LoVo (cell line): ENCODE measurements at regions not wholly inside any gene's neighbourhood (a gene's known extent, or its start where the extent isn't known, plus 50 kb on each side); places are given as distances from the start of the nearest gene placed in this dataset.
"Not testable (repeated sequence)": the region's sequence is repeated elsewhere in the genome, so short reads cannot be mapped to it uniquely, and the experiment has no call there.

Experiments
- DNase-seq: peaks from one replicate; pipeline ENCODE4 v3.0.0-alpha.2; 2016; ENCODE audit warnings: low spot score

DNA sequence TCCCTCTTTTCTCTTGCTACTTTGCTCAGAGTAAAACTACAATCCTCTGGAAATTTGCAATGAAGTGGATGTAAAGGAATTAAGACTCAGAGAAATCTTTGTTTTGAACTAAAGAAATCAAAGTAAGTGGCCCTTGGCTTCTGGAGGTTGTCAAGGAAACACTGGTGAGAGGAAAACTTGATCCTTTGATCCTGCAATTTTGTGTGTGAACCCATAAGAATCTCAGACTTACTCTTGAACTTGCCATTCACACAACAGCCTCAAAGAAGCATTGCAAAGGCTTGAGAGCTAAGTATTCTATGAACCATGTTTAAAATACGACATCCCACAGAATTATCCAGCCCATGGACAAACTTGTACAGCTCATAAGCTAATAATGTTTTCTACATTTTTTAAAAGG is 827.5 kb downstream of the TAF11L14 start:
- no peak for DNase-seq

DNA sequence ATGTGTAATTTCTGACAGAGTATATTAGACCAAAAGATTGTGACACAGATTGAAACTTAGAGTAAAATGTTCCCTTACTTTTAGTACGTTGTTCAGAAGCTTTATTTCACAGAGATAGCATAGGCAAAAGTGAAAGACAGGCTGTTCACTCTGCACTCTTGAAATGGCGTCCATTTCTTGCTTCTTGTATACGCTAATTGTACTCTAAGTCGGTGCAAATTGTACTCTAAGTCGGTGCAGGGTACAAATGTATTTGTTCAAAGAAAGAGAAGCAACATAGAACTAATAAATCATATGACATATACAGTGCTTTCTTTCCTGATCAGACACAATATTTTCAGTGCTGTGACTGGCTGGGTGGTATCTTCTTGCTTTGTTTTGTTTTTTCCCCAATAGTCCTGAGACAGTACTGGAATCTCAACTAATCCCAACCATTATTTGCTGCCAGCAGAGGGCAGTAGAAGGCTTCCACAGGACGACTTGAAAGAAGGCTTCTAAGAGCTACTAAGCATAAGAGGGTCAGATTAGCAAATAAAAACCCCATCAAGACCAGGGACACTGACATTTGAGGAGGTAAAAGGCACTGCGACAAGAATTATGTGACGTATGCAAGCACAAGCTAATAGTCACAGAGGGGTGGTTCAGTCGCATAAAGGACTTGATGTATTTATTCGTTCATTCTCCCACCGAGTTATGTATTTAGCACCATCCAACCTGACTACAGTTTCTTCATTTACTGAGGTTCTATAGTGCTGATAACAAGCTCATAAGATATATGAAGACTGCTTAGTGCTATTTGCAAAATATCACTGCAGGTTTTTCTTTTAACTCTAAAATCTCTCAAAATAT is 831.8 kb downstream of the TAF11L14 start:
- peak; percentile 79 for DNase-seq

DNA sequence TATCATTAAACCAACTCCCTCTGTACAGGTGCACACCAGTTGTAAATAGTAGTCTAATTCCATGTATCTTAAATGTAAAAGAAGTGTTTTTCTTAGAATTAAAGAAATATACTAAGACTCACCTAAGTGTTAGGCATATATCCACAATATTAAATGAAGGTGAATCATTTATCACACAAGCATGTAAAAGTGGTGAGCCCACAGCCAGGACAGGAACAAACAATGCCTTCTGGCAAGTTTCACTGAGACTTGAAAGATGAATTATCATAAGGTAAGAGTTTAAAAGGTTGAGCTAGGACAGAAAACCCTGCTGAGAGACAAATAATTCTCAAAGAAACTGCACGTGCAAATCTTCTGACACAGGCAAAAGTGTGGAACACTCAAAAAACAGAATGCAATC is 832.5 kb downstream of the TAF11L14 start:
- DNase-seq = no peak

DNA sequence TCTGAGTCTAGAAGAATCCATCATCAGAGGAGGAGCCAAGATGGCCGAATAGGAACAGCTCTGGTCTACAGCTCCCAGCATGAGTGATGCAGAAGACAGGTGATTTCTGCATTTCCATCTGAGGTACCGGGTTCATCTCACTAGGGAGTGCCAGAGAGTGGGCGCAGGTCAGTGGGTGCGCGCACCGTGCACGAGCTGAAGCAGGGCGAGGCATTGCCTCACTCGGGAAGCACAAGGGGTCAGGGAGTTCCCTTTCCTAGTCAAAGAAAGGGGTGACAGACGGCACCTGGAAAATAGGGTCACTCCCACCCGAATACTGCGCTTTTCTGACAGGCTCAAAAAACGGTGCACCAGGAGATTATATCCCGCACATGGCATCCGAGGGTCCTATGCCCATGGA is 837.5 kb downstream of the TAF11L14 start:
- not testable (repeated sequence) for DNase-seq

DNA sequence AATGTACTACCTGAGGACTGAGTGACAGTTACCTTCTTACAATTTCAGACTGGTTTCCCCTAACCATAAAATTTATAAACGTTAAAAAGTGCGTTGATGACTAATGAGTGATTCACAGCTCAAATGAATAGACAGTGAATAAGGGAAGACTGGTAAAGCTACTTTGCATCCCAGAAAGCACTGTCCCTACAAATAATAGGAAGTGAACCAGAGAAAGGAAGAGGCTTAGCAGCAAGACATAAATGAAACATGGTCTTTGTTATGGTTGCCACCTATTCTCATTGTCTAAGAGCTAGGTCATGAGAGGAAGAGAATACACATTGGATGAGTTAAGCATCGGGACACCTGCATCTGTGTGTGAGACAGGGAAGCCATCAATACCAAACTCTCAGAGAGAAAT is 849.2 kb downstream of the TAF11L14 start:
- no peak for DNase-seq

DNA sequence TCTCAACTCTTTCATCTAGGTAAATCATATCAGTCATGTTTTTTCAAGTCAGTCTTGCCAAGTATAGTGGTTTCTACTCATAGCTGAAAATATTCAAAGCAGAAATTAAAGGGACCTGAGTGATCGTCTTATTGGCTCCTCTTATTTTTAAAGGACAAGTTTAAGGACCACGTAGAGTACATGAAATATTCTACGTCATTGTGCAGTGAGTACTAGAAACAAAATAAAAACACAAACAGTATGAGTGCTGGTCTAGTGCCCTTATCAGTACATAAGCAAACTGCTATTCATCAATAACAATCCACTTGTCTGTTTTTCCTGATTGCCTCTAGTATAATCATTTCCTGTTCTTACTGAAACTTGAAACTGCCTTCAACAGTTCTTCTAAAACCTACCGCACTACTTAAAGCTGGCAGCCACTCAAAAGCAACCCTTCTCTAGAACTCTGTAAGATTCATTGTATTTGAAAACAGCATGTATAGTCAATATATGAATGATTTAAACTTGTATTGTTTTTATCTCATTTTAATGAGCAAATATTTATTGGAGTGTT is 853.7 kb downstream of the TAF11L14 start:
- DNase-seq = no peak

DNA sequence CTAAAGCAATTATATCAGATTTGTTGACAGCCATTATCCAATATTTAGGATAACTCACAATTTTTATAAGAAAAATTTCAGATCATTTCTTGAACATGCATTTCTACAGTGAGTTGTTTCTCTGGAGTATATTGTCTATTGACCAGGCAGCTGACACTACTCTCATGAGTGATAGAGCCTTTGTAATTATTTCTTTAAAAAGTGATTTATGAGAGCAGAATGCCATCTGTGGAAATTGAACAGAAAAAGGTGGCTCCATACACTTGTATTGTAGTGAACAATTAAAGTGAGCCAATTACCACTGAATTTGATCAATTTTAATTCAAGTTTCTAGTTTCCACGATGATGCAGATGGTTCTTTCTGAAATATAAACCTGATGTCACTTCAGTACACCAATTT is 855.4 kb downstream of the TAF11L14 start:
- DNase-seq = no peak

DNA sequence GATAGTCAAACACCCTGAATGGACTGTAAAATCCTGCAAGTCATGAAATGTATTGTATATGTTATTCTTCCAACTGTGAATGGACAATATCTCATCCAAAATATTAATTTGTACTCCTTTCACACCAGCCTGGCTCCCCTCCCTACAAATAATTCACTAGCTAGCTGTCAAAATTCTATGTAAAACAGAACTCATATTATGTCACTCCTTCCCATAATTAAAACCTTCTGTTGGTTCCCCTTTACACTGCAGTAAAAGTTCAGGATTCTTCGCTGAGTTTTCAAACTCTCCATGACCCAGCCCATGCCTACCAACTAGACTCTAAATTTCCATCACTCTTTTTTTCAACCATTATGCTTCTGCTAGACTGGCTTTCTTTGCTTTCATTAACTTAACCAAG is 857.1 kb downstream of the TAF11L14 start:
- no peak for DNase-seq

DNA sequence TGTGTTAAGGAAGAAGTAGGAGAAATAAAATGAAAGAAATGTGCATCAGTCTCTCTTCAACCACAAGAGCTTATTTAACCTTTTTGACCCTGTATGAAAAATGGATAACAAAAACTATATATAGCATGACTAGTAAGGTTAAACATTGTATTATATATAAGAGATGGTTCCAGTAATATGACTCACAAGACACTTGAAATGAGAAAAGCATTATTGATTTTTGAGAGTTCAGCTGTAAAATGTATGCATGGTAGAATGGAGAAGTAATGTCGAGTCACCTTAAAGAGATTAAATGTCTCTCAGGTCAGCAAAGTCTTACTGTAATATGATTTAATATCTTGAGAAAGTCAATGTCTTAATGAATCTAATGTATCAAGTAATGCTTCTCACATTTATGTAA is 860.9 kb downstream of the TAF11L14 start:
- no peak for DNase-seq

DNA sequence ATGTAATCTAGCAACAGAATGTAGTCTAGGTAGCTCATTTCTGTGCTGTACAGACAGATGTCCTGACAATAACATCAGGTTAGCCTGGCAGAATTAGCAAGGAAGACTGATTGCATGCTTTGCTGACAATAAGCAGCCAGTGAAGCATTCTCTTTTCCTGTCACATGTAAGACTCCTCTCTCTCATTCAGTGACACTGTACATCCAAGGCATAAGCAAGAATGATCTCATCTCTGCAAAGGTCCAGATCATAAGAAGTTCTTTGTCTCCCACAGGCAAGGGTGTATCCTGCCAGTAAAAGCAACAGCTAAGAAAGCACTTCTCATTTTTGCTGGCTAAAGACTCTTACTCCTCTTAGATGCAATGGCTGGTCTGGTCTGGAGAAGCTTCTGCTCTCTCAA is 861.8 kb downstream of the TAF11L14 start:
- DNase-seq = no peak

DNA sequence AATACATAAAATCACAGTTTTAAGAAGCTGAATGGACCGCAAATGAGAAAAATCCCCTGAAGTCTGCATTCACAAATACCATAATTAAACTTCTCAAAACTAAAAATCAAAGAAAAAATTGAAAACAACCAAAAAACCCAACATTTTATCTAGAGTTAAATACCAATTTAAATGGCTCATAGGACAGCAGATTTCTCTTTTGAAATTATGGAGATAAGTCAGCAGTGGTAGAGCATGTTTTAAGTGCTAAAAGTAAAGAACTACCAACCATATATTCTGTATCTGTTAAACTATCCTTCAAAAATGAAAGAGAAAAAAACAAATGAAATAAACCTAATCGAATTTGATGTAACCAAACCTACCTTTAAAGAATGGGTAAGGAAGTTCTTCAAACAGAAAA is 862.8 kb downstream of the TAF11L14 start:
- no peak for DNase-seq

DNA sequence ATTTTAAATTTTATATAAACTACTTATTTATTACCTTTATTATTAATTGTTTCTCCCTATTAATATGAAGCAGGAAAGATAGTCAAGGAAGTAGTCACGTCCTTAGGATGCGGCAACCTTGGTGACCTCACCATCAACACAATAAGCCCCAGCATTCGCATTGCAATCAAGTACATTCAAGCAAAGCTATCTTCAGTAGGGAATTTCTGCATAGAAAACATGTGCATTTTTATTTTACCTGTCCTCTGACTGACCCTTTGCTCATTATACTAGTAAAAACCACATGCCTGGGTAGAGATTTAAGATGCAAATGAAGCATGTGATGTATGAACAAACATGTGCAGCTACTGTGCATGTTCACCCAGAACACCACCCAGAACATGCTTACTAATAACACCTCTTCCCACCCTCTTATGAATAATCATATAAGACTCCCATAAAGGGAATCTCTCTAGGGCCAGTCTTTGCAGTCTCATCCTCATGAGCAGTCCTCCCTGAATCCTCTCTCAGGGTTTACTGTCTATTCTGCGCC is 869.6 kb downstream of the TAF11L14 start:
- no peak for DNase-seq

DNA sequence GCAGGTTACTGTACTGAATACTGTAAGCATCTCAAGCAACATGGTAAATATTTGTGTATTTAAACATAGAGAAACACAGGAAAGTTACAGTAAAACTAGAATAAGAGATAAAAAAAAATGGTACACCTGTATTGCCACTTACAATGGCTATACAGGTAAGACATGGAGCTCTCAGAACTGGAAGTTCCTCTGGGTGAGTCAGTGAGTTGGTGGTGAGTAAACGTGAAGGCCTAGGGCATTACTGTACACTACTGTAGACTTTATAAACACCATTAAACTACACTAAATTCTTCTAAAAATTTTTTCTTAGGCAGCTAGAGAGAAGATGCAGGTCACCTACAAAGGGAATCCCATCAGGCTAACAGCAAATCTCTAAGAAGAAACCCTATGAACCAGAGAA is 872.9 kb downstream of the TAF11L14 start:
- no peak for DNase-seq

DNA sequence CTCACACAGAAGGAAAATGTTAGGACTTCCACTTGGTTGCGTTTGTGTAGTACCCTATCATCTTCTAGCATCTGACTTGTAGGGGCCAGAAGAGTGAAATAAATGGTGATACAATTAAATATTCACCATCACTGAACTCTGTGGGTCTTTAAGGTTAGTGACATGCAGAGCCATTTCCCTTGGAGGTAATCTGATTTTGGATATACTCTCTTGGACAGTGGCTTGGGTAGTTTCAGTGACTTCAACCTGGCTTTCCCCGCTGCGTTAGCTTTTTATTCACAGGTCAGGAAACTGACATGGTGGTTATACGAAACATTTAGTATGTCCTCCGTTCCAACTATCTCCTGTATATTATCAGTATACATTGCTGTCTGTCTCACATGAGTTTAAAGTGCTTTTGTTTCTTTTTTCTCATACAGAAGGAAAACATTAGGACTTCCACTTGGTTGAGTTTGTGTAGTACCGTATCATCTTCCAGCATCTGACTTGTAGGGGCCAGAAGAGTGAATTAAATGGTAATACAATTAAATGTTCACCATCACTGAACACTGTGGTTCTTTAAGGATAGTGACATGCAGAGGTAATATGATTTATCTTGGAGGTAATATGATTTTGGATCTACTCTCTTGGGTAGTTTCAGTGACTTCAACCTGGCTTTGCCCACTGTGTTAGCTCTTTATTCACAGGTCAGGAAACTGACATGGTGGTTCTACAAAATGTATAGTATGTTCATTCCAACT is 883.6 kb downstream of the TAF11L14 start:
- DNase-seq = no peak

DNA sequence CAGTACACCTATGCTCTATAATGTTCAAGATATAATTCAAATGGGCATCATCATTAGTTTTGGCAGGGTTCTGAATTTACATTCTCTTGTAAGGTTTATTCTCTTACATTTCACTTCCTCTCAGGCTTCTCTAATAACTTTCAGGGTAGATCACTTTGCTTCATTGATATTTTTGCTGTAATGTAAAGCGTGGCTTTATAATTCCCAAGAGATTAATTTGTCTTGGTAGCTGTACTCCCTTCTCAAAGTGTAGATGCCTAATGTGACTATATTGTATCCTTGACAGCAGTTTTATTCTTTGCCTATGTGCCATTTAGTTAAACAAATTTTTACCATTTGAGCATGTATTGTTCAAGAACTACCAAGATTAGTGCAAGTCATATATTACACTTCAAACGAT is 889.1 kb downstream of the TAF11L14 start:
- no peak for DNase-seq

DNA sequence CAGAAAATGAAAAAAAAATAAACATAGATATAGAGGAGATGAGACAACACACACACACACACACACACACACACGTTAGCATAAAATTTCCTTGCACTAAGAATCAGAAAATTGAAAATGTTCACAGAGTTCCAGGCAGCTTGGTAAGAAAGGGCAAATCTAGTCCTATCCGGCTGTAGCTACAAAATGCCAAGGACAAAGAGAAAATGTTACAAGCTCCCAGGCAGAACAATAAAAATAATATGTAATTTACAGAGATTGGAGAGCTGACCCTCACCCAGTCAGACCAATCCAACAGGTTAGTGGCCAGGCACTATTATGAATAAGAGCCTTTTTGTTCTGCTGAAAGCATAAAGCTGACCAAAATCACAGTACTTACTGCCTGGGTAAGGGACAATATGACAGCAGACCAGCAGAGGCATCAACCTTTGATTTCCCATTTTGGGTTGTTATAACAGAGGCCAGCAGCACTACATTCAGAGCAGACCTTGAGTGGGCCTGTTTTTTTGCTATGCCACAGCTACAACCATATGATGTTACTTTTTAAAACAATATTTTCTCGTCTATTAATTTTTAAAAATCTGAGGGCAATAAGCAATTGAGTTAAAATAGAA is 892.6 kb downstream of the TAF11L14 start:
- no peak for DNase-seq

DNA sequence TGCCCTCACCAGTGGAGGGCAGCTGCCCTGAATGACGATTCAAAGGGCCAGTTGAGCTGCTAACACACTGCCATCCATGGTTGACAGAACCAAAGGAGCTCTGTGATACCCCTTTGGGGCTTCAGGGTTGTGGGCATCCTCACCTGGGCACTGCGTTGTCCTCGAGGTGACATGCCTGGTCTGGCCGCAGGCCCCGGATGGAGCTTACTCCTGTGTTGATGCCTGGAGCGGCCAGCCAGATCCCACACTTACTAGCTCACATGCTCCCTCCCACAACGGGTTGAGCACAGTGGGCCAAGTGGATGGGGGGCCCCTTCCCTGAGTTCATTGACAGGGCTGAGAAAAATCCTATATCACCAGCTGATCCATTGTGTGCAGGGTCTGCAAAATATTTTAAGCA is 898.9 kb downstream of the TAF11L14 start:
- DNase-seq = no peak

DNA sequence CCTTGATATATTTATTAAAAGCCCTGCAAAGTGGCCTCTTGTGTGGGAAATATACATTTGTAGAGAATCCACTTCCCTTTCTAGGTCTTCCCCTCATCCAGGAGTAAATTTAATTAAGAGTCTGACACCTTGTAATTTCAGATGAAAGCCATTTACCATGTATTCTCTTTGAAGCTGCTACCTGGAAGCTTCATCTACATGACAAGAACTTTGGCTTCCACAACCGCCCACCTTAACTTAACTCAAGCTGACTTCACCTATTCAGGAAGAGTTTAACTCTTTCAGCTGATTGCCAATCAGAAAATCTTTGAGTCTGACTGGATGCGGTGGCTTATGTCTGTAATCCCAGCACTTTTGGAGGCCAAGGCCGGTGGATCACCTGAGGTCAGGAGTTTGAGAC is 899.9 kb downstream of the TAF11L14 start:
- no peak for DNase-seq

DNA sequence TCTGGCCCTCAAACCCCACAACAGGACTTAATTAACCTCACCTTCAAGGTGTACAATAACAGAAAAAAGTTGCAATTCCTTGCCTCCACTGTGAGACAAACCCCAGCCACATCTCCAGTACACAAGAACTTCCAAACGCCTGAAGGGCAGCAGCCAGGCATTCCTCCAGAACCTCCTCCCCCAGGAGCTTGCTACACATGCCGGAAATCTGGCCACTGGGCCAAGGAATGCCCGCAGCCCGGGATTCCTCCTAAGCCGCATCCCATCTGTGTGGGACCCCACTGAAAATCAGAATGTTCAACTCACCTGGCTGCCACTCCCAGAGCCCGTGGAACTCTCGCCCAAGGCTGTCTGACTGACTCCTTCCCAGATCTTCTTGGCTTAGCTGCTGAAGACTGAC is 901.5 kb downstream of the TAF11L14 start:
- not testable (repeated sequence) for DNase-seq

DNA sequence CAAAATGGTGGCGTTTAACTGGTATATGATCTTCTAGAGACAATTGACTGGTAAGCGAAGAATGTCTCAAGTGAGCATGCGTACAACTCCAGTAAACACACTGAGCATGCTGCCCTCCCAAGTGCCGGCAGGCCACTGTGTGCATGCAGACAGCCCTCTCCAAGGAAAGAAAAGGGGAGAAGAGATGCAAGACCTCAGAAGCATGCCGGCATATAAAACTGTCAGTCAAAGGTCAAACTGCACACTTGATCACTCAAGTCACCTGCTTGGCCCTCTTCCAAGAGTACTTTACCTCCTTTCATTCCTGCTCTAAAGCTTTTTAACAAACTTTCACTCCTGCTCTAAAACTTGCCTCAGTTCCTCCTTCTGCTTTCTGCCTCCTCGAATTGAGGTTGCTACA is 910.2 kb downstream of the TAF11L14 start:
- no peak for DNase-seq

DNA sequence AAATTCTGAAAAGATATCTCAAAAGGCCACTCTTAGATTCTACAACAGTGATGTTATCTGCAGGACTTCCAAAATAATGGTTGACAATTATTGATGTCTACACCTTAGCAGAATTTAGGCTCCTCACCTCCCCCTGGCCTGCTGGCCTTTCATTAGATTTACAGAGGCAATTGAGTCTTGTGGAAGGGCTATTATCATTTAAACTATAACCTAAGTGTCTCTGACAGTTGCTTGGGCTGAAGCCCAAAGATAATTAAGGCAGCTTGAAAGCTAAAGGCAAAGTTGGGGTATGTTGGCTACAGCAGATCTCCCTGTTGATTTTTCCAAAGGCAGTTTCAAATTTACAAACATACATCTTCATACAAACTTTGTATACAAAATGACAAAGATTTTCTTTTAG is 912.3 kb downstream of the TAF11L14 start:
- DNase-seq = no peak

DNA sequence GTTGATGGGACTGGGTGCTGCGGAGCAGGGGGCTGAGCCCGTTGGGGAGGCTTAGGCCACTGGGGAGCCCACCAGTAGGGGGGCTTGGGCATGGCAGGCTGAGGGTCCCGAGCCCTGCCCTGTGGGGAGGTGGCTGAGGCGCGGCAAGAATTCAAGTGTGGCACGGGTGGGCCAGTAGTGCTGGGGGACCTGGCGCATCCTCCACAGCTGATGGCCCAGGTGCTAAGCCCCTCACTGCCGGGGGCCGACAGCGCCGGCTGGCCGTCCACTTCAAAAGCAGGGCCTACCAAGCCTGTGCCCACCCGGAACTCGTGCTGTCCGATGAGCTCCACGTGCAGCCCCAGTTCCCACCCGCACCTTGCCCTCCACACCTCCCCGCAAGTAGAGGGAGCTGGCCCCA is 917.5 kb downstream of the TAF11L14 start:
- DNase-seq = no peak

DNA sequence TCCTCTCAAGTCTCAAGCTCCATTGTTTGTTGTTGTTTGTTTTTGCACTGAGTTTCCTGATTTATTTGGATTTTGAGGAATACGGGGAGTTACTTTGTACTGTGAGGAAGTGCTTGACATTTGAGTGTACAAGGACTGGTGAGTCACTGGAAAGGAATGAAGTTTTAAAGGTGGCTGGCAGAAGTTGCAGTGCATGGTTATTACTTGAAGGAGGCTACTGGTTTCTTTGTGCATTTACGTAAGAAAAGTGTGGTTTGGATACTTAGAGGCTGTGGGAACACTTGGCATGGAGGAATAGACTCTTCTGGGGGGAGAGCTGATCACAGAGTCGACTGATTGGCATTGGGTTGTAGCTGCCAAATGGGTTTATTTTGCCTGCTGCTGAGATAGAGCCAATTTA is 919.0 kb downstream of the TAF11L14 start:
- peak; percentile 67 for DNase-seq
